Karpas-422 (cell line): ENCODE measurements at regions not wholly inside any gene's neighbourhood (a gene's known extent, or its start where the extent isn't known, plus 50 kb on each side); places are given as distances from the start of the nearest gene placed in this dataset.

ENCODE experiments used
- DNase-seq: peaks from one replicate; pipeline ENCODE4 v3.0.0-alpha.2; 2015
- H2AFZ ChIP-seq: fragments of 200-600 bp; sonication (generic); 2 replicates; pipeline ENCODE4 v1.6.1; 2014; ENCODE audit warnings: antibody characterized with exemption, low read length, mixed read lengths
- H3K27ac ChIP-seq: fragments of 200-600 bp; sonication (generic); 2 replicates; pipeline ENCODE4 v1.5.1; 2014; ENCODE audit warnings: mild to moderate bottlenecking, low read length, moderate library complexity
- H3K27me3 ChIP-seq: fragments of 200-600 bp; sonication (generic); 2 replicates; pipeline ENCODE4 v1.6.1; 2014; ENCODE audit warnings: low read length, mixed read lengths
- H3K36me3 ChIP-seq: fragments of 200-600 bp; sonication (generic); 2 replicates; pipeline ENCODE4 v1.6.1; 2014; ENCODE audit warnings: low read length, mixed read lengths; ENCODE audit not compliant: insufficient read depth
- H3K4me1 ChIP-seq: fragments of 200-600 bp; sonication (generic); 2 replicates; pipeline ENCODE4 v1.6.1; 2014; ENCODE audit warnings: mild to moderate bottlenecking, low read length, mixed read lengths
- H3K4me2 ChIP-seq: fragments of 200-600 bp; sonication (generic); 2 replicates; pipeline ENCODE4 v1.6.1; 2014; ENCODE audit warnings: low read length, low read depth, mild to moderate bottlenecking; ENCODE audit not compliant: poor library complexity, severe bottlenecking
- H3K4me3 ChIP-seq: fragments of 200-600 bp; sonication (generic); 2 replicates; pipeline ENCODE4 v1.5.1; 2014; ENCODE audit warnings: mild to moderate bottlenecking, antibody characterized with exemption, low read length, mixed read lengths
- H3K79me2 ChIP-seq: fragments of 200-600 bp; sonication (generic); 2 replicates; pipeline ENCODE4 v1.6.1; 2014; ENCODE audit warnings: mild to moderate bottlenecking, low read length, mixed read lengths
- H3K9ac ChIP-seq: fragments of 200-600 bp; sonication (generic); 2 replicates; pipeline ENCODE4 v1.6.0; 2014; ENCODE audit warnings: low read length
- H3K9me2 ChIP-seq: fragments of 200-600 bp; sonication (generic), shearing (Covaris generic); replicated peaks from 2 replicates; pipeline ENCODE4 v1.6.0; 2014; ENCODE audit warnings: mild to moderate bottlenecking, low read length, moderate library complexity; ENCODE audit not compliant: insufficient read depth
- H3K9me3 ChIP-seq: fragments of 300-700, 200-600 bp; sonication (generic); 2 replicates; pipeline ENCODE4 v1.6.1; 2014; ENCODE audit warnings: low read length, mixed read lengths
- H4K20me1 ChIP-seq: fragments of 200-600 bp; sonication (generic); 2 replicates; pipeline ENCODE4 v1.6.1; 2014; ENCODE audit warnings: mild to moderate bottlenecking, antibody characterized with exemption, low read length, low read depth; ENCODE audit not compliant: insufficient read depth

DNA sequence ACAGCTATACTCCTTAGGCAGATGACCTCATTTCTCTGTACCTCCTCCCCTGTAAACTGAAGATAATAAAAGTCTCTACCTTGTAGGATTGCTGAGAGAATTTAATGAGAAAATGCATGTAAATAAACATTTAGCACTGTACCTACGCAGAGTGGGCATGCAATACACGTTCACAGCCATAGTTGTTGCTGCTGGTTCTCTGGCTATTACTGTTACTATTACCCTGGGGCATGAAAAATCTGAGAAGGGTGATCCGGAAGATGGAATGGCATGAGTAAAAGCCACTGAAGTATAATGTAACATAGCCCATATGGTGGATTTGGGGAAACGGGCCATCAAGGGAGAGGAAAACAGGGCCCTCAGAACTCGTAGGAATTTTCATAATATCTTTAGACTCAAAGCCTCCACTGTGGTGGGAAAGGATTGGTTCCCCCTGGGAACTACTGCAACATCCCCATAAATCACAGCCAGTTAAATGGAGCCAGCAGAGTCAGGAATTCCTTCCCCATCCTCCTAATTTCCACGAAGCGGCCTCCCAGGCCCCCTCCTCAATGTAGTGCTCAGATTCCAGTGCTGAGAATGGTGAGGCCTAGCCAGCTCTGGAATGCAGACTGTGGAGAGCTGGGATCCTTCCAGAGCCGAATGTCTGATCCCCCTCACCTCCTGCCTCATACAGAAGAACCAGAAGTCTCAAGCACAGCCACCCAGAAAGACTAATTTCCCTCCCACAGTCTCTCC is 205.3 kb downstream of the MN1 start:
- H3K27me3 ChIP-seq: no peaks in the 10 kb centered on the region
- H3K4me2 ChIP-seq: no peak overlapping the region
- no peak overlapping the region for H3K27ac ChIP-seq
- no peaks in the 10 kb centered on the region for H3K9me3 ChIP-seq
- H3K9me2 ChIP-seq: no peaks in the 10 kb centered on the region
- no peaks in the 10 kb centered on the region for H3K36me3 ChIP-seq
- no peak overlapping the region for H3K9ac ChIP-seq
- no peaks in the 10 kb centered on the region for H3K4me1 ChIP-seq
- no peak overlapping the region for H3K4me3 ChIP-seq
- no peak for DNase-seq
- H4K20me1 ChIP-seq: no peaks in the 10 kb centered on the region
- H2AFZ ChIP-seq: no peak overlapping the region
- H3K79me2 ChIP-seq: no peaks in the 10 kb centered on the region

DNA sequence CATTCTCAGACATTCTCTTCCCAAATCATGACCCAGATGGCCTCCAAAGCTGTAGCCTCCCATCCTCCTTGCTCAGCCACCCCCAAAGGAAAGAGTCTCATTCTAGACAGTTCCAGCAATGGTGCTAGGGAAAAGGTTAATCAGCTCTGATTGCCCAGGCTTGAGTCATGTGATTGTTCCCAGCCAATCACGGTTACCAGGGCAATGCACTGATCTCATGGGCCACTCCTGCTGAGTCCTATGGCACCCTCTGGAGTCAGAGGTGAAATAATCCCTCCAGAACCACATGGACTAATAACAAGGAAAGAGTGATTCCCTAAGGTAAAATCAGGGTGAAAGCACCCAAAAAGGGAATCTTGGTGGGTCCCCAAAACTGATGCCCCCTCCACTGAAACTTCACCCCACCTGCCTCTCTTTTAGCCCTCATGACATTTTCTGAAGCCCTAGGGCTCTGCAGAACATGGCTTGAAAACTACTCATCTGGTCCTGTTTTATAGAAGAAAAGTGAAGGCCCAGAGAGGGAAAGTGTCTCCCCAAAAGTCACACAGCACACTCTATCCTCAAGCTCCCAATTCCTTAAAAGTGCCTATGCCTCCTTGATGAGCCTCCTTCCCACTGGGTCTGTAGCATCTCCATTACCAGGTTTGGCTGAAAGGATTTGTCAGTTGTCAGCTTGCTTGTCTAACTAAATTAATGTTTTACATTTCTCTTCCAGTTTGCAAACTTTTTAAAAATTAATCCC is 203.7 kb downstream of the MN1 start:
- no peak overlapping the region for H3K27ac ChIP-seq
- H3K9me3 ChIP-seq: no peaks in the 10 kb centered on the region
- no peaks in the 10 kb centered on the region for H3K79me2 ChIP-seq
- no peak overlapping the region for H2AFZ ChIP-seq
- H3K4me2 ChIP-seq: no peak overlapping the region
- H3K36me3 ChIP-seq: no peaks in the 10 kb centered on the region
- H3K4me3 ChIP-seq: no peak overlapping the region
- no peaks in the 10 kb centered on the region for H3K27me3 ChIP-seq
- no peak overlapping the region for H3K9ac ChIP-seq
- no peaks in the 10 kb centered on the region for H4K20me1 ChIP-seq
- no peaks in the 10 kb centered on the region for H3K9me2 ChIP-seq
- DNase-seq: peak; percentile 67
- no peaks in the 10 kb centered on the region for H3K4me1 ChIP-seq

DNA sequence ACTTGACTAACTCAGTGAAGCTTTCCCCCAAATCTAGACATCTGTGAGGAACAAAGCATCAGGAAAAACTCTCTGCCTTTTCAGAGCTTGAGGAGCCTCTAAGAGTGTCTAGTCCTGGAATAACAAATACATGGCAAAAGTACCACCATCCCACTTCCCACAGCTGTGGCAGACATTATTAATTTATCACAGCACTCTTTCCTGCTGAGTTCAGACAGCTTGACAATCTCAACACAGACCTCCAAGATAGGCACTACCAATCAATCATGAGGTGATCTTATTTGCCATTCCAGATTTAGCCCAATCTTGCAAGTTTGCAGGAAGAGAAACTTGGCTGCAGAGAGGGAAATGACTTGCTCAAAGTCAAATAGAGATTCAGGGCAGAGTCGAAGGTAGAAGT is 202.8 kb downstream of the MN1 start:
- Histone ChIP-seq H3K27me3 (no peaks in the 10 kb centered on the region), H3K9ac (no peak overlapping the region), H4K20me1 (no peaks in the 10 kb centered on the region), H3K4me1 (no peaks in the 10 kb centered on the region), H3K9me3 (no peaks in the 10 kb centered on the region), H3K27ac (no peak overlapping the region), H2AFZ (no peak overlapping the region), H3K4me3 (no peak overlapping the region), H3K4me2 (no peak overlapping the region), H3K79me2 (no peaks in the 10 kb centered on the region), H3K9me2 (no peaks in the 10 kb centered on the region), H3K36me3 (no peaks in the 10 kb centered on the region)
- DNase-seq: no peak

DNA sequence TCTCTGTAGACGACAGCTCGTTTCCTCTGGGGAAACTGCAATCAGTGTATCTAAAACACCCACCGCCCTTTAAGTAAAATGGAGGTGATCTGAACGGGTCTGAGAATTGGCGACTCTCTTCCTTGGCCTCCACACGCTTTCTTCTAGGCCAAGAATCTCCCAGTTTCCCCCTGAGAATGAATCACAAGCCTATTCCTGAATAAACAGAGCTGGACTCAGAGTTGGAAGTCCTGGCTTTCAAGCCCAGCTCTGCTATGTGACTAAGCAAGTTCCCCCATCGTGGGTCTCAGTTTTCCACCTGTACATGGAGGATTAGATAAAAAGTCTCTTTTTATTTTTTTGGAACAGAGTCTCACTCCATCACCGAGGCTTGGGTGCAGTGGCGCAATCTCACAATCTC is 200.4 kb downstream of the MN1 start:
- no peak for DNase-seq
- H3K9ac ChIP-seq: no peak overlapping the region

DNA sequence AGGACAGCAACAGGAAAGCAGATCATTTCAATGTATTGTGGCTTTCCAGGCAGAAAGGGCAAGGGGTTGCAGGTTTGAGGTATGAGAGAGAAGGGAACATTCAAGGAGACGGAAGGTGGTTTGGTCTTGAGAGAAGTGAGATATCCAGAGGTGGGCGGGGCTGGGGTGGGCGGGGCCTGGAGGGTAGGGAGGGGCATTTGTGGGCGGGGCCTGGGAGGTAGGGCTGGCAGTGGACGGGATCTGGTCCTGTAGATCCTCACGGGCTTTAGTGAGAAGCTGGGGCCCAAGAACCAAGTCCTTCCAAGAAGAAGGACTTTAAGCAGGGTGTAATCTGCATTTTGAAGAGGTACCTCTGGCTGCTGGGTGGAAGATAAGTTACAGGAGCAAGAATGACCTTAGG is 199.2 kb downstream of the MN1 start:
- no peak overlapping the region for H3K4me3 ChIP-seq
- no peaks in the 10 kb centered on the region for H3K9me2 ChIP-seq
- H3K27ac ChIP-seq: no peak overlapping the region
- no peaks in the 10 kb centered on the region for H3K36me3 ChIP-seq
- H3K4me1 ChIP-seq: no peaks in the 10 kb centered on the region
- DNase-seq: peak; percentile 52
- no peaks in the 10 kb centered on the region for H3K27me3 ChIP-seq
- no peaks in the 10 kb centered on the region for H4K20me1 ChIP-seq
- H3K79me2 ChIP-seq: no peaks in the 10 kb centered on the region
- no peak overlapping the region for H3K4me2 ChIP-seq
- H3K9me3 ChIP-seq: no peaks in the 10 kb centered on the region
- H3K9ac ChIP-seq: no peak overlapping the region
- no peak overlapping the region for H2AFZ ChIP-seq

More for the DNA sequence above, 200.4 kb downstream of the MN1 start:
- Histone ChIP-seq H3K79me2 (no peaks in the 10 kb centered on the region), H3K9me3 (no peaks in the 10 kb centered on the region), H3K4me3 (no peak overlapping the region), H3K27me3 (no peaks in the 10 kb centered on the region), H4K20me1 (no peaks in the 10 kb centered on the region), H3K9me2 (no peaks in the 10 kb centered on the region), H3K36me3 (no peaks in the 10 kb centered on the region), H3K4me1 (no peaks in the 10 kb centered on the region), H3K4me2 (no peak overlapping the region), H3K27ac (no peak overlapping the region), H2AFZ (no peak overlapping the region)

DNA sequence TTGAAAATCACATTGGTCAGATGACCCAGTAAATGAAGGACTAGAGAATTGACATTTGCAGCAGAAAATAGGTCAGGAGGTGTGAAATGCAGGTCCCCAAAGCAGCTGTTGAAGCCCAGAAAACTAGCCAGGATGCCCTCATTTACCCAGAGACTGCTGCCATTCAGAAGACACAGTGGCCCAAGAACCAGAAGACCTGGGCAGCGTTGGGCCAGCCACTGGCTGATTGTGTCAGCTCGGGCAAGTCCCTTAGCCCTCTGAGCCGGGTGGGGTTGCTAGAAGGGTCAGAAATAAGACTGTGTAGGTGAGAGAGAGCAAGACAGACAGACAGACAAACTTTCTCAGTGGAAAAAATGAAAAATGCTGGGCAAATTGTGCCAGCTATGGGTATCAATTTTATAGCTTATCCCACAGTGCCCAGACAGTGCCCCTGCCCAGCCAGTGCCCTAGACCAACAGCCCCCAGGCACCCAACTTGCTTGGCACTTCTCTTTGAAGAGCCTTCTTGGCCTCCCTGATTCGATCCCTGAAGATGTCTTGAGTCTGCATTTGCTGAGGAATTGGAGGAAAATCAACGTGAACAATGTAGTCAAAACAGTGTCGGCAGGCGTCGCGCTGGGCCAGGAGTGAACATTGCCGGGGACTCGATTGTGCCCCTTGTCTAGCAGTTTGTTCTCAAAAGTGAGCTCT is 198.3 kb downstream of the MN1 start:
- Histone ChIP-seq H3K36me3 (no peaks in the 10 kb centered on the region), H3K27ac (no peak overlapping the region), H3K79me2 (no peaks in the 10 kb centered on the region), H3K9me3 (no peaks in the 10 kb centered on the region), H3K9me2 (no peaks in the 10 kb centered on the region), H3K27me3 (no peaks in the 10 kb centered on the region), H4K20me1 (no peaks in the 10 kb centered on the region), H3K4me1 (no peaks in the 10 kb centered on the region), H3K4me2 (no peak overlapping the region), H3K9ac (no peak overlapping the region), H2AFZ (no peak overlapping the region), H3K4me3 (no peak overlapping the region)
- DNase-seq: no peak

DNA sequence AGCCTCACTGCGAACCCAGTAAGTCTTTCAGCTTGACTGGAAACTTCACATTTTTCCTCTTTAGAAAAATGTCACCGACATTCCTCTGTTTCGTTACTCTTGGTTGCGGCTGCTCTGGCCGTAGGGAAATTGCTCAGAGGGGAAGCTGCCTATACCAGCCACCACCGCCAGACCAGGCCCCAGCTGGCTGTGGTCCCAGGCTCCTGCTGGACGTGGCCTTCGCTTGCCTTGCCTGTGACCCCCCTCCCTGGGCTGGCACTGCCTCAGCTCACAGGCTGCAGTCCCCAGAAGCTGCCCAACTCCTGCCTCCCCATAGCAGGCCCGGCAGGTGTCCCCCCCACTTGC is 197.8 kb downstream of the MN1 start:
- Histone ChIP-seq H2AFZ (no peak overlapping the region), H3K4me1 (no peaks in the 10 kb centered on the region), H3K9me3 (no peaks in the 10 kb centered on the region), H3K9ac (no peak overlapping the region), H3K27ac (no peak overlapping the region), H4K20me1 (no peaks in the 10 kb centered on the region), H3K9me2 (no peaks in the 10 kb centered on the region), H3K79me2 (no peaks in the 10 kb centered on the region), H3K36me3 (no peaks in the 10 kb centered on the region), H3K4me2 (no peak overlapping the region), H3K4me3 (no peak overlapping the region), H3K27me3 (no peaks in the 10 kb centered on the region)
- DNase-seq: no peak

DNA sequence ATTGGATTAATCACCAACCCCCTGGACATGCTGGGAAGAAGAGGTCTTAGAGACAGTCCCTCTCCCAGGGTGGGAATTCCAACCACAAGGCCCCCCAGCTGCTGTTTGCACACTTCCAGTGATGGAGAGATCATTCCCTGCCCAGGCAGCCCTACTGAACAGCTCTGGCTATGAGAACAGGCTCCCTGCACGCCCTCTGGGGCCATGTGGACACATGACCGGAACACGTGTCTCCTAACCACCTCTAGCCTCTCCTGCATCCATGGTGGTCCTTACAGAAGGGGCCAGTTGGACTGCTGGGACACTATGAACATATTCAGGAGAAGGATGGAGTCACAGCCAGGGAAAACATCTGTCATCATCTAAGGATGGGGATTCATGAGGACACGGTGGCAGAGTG is 196.2 kb downstream of the MN1 start:
- Histone ChIP-seq H2AFZ (no peak overlapping the region), H3K27me3 (no peaks in the 10 kb centered on the region), H3K36me3 (no peaks in the 10 kb centered on the region), H4K20me1 (no peaks in the 10 kb centered on the region), H3K27ac (no peak overlapping the region), H3K9me2 (no peaks in the 10 kb centered on the region), H3K4me2 (no peak overlapping the region), H3K79me2 (no peaks in the 10 kb centered on the region), H3K9ac (no peak overlapping the region), H3K9me3 (no peaks in the 10 kb centered on the region), H3K4me1 (no peaks in the 10 kb centered on the region), H3K4me3 (no peak overlapping the region)
- DNase-seq: no peak
